ENCODE measurements at regions not wholly inside any gene's neighbourhood (a gene's known extent, or its start where the extent isn't known, plus 50 kb on each side); places are given as distances from the start of the nearest gene placed in this dataset.

GRCh38 chr18:44298566-44298965 lies 382.1 kb upstream of the SETBP1 start:
- POLR2A ChIA-PET = no interaction called here
- DNase-seq (ENCODE audit: low spot score) (no peak), ATAC-seq (no peak)
- CTCF ChIA-PET = no interaction called here
- H3K4me3 Mint-ChIP-seq = no peak overlapping the region
- H3K9me3 Mint-ChIP-seq = peaks cover 28% of the 10 kb centered on the region
- no peak overlapping the region for H3K27ac Mint-ChIP-seq
- TF ChIP-seq, protein P1, sequence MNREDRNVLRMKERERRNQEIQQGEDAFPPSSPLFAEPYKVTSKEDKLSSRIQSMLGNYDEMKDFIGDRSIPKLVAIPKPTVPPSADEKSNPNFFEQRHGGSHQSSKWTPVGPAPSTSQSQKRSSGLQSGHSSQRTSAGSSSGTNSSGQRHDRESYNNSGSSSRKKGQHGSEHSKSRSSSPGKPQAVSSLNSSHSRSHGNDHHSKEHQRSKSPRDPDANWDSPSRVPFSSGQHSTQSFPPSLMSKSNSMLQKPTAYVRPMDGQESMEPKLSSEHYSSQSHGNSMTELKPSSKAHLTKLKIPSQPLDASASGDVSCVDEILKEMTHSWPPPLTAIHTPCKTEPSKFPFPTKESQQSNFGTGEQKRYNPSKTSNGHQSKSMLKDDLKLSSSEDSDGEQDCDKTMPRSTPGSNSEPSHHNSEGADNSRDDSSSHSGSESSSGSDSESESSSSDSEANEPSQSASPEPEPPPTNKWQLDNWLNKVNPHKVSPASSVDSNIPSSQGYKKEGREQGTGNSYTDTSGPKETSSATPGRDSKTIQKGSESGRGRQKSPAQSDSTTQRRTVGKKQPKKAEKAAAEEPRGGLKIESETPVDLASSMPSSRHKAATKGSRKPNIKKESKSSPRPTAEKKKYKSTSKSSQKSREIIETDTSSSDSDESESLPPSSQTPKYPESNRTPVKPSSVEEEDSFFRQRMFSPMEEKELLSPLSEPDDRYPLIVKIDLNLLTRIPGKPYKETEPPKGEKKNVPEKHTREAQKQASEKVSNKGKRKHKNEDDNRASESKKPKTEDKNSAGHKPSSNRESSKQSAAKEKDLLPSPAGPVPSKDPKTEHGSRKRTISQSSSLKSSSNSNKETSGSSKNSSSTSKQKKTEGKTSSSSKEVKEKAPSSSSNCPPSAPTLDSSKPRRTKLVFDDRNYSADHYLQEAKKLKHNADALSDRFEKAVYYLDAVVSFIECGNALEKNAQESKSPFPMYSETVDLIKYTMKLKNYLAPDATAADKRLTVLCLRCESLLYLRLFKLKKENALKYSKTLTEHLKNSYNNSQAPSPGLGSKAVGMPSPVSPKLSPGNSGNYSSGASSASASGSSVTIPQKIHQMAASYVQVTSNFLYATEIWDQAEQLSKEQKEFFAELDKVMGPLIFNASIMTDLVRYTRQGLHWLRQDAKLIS (CRISPR knock-in tag; IDR thresholded peaks at IDR 0.05; ENCODE audit: borderline replicate concordance) = no peak
- no peak for TF ChIP-seq MYBL2 (CRISPR knock-in tag; IDR thresholded peaks at IDR 0.05)
- no peak for TF ChIP-seq NR1H2 (CRISPR knock-in tag; IDR thresholded peaks at IDR 0.05)
- no peak for TF ChIP-seq FOXJ3 (CRISPR knock-in tag; IDR thresholded peaks at IDR 0.05; ENCODE audit: borderline replicate concordance)
- TF ChIP-seq, protein P2, sequence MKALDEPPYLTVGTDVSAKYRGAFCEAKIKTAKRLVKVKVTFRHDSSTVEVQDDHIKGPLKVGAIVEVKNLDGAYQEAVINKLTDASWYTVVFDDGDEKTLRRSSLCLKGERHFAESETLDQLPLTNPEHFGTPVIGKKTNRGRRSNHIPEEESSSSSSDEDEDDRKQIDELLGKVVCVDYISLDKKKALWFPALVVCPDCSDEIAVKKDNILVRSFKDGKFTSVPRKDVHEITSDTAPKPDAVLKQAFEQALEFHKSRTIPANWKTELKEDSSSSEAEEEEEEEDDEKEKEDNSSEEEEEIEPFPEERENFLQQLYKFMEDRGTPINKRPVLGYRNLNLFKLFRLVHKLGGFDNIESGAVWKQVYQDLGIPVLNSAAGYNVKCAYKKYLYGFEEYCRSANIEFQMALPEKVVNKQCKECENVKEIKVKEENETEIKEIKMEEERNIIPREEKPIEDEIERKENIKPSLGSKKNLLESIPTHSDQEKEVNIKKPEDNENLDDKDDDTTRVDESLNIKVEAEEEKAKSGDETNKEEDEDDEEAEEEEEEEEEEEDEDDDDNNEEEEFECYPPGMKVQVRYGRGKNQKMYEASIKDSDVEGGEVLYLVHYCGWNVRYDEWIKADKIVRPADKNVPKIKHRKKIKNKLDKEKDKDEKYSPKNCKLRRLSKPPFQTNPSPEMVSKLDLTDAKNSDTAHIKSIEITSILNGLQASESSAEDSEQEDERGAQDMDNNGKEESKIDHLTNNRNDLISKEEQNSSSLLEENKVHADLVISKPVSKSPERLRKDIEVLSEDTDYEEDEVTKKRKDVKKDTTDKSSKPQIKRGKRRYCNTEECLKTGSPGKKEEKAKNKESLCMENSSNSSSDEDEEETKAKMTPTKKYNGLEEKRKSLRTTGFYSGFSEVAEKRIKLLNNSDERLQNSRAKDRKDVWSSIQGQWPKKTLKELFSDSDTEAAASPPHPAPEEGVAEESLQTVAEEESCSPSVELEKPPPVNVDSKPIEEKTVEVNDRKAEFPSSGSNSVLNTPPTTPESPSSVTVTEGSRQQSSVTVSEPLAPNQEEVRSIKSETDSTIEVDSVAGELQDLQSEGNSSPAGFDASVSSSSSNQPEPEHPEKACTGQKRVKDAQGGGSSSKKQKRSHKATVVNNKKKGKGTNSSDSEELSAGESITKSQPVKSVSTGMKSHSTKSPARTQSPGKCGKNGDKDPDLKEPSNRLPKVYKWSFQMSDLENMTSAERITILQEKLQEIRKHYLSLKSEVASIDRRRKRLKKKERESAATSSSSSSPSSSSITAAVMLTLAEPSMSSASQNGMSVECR (CRISPR knock-in tag; IDR thresholded peaks at IDR 0.05; ENCODE audit: borderline replicate concordance) = no peak
- no peak for TF ChIP-seq GTF2I (CRISPR knock-in tag; conservative IDR thresholded peaks at IDR 0.05)
- TF ChIP-seq, protein P3, sequence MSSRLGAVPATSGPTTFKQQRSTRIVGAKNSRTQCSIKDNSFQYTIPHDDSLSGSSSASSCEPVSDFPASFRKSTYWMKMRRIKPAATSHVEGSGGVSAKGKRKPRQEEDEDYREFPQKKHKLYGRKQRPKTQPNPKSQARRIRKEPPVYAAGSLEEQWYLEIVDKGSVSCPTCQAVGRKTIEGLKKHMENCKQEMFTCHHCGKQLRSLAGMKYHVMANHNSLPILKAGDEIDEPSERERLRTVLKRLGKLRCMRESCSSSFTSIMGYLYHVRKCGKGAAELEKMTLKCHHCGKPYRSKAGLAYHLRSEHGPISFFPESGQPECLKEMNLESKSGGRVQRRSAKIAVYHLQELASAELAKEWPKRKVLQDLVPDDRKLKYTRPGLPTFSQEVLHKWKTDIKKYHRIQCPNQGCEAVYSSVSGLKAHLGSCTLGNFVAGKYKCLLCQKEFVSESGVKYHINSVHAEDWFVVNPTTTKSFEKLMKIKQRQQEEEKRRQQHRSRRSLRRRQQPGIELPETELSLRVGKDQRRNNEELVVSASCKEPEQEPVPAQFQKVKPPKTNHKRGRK (CRISPR knock-in tag; IDR thresholded peaks at IDR 0.05; ENCODE audit: borderline replicate concordance) = no peak
- TF ChIP-seq, protein P4, sequence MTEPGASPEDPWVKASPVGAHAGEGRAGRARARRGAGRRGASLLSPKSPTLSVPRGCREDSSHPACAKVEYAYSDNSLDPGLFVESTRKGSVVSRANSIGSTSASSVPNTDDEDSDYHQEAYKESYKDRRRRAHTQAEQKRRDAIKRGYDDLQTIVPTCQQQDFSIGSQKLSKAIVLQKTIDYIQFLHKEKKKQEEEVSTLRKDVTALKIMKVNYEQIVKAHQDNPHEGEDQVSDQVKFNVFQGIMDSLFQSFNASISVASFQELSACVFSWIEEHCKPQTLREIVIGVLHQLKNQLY (CRISPR knock-in tag; IDR thresholded peaks at IDR 0.05) = no peak
- TF ChIP-seq, protein P5, sequence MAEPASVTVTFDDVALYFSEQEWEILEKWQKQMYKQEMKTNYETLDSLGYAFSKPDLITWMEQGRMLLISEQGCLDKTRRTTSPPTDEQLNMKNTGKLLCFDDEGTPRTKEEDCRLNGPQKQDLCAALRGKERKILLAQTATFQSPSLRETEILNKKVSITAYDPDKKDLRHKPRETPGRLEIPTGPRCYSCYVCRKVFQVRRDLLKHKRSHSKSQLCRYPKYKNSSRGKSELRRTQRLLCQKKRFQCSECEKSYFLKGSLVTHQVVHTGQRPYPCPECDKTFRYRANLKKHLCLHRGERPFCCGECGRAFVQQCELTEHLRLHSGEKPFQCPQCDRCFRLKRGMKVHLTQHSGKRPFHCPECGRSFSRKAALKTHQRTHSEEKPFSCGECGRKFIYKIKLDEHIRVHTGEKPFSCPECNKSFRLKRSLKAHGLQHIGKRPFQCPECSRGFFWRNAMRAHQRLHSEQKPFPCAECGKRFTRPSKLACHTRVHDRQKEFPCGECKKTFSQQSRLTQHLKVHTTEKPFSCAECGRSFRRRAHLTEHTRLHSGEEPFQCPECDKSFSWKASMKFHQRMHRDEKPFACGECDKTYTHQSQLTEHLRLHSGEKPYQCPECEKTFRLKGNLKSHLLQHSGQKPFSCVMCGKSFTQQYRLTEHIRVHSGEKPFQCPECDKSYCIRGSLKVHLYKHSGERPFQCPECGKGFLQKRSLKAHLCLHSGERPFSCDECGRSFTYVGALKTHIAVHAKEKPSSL (CRISPR knock-in tag; conservative IDR thresholded peaks at IDR 0.05) = no peak
- TF ChIP-seq, protein P6, sequence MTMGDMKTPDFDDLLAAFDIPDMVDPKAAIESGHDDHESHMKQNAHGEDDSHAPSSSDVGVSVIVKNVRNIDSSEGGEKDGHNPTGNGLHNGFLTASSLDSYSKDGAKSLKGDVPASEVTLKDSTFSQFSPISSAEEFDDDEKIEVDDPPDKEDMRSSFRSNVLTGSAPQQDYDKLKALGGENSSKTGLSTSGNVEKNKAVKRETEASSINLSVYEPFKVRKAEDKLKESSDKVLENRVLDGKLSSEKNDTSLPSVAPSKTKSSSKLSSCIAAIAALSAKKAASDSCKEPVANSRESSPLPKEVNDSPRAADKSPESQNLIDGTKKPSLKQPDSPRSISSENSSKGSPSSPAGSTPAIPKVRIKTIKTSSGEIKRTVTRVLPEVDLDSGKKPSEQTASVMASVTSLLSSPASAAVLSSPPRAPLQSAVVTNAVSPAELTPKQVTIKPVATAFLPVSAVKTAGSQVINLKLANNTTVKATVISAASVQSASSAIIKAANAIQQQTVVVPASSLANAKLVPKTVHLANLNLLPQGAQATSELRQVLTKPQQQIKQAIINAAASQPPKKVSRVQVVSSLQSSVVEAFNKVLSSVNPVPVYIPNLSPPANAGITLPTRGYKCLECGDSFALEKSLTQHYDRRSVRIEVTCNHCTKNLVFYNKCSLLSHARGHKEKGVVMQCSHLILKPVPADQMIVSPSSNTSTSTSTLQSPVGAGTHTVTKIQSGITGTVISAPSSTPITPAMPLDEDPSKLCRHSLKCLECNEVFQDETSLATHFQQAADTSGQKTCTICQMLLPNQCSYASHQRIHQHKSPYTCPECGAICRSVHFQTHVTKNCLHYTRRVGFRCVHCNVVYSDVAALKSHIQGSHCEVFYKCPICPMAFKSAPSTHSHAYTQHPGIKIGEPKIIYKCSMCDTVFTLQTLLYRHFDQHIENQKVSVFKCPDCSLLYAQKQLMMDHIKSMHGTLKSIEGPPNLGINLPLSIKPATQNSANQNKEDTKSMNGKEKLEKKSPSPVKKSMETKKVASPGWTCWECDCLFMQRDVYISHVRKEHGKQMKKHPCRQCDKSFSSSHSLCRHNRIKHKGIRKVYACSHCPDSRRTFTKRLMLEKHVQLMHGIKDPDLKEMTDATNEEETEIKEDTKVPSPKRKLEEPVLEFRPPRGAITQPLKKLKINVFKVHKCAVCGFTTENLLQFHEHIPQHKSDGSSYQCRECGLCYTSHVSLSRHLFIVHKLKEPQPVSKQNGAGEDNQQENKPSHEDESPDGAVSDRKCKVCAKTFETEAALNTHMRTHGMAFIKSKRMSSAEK (CRISPR knock-in tag; IDR thresholded peaks at IDR 0.05; ENCODE audit: borderline replicate concordance) = no peak
- no peak for TF ChIP-seq ELF4 (CRISPR knock-in tag; IDR thresholded peaks at IDR 0.05; ENCODE audit: low read depth)
- peaks cover 14% of the 10 kb centered on the region for H3K36me3 Mint-ChIP-seq
- H3K27me3 Mint-ChIP-seq (ENCODE audit: low read depth) = no peaks in the 10 kb centered on the region; the same call in 1 of the 2 replicates
- no peaks in the 10 kb centered on the region for H3K4me1 Mint-ChIP-seq
